Panc1 (cell line): ENCODE measurements at regions not wholly inside any gene's neighbourhood (a gene's known extent, or its start where the extent isn't known, plus 50 kb on each side); places are given as distances from the start of the nearest gene placed in this dataset.

Experiments
- ATAC-seq: fragments of 200-7000 bp; cut with Tn5 transposase; 2 replicates; pipeline ENCODE4 v1.9.1; 2020; ENCODE audit warnings: mild to moderate bottlenecking, moderate library complexity
- BruUV-seq: library from RNA; stranded (reverse); fragments of 400-500 nt; replicated peaks from 2 replicates; lab custom pipeline; 2021; lab: Mats Ljungman, UMichigan
- CTCF ChIA-PET: fragments of 300-600 bp; sonication (Branson Sonifier 250); formaldehyde crosslinking; loops from one replicate; lab custom pipeline; 2022; ENCODE audit warnings: antibody characterized with exemption; lab: Charles Lee
- POLR2A ChIA-PET: fragments of 300-600 bp; sonication (Branson Sonifier 250); formaldehyde crosslinking; loops from one replicate; lab custom pipeline; 2022; ENCODE audit warnings: antibody characterized with exemption; lab: Charles Lee
- DNase-seq: peaks from one replicate; pipeline ENCODE4 v3.0.0-alpha.2; 2010; ENCODE audit warnings: low read depth, low spot score
- H3K27ac ChIP-seq: 2 replicates; pipeline ENCODE4 v1.5.1; 2011; ENCODE audit warnings: mild to moderate bottlenecking, low read length, inconsistent platforms
- H3K27me3 ChIP-seq: fragments of 200-500 bp; sonication (Bioruptor generic); 2 replicates; pipeline ENCODE4 v1.6.0; 2014; ENCODE audit warnings: low read length, inconsistent platforms; ENCODE audit not compliant: control insufficient read depth, insufficient read depth
- H3K36me3 ChIP-seq: fragments of 200-500 bp; sonication (Bioruptor generic); 2 replicates; pipeline ENCODE4 v1.5.1; 2014; ENCODE audit warnings: inconsistent platforms, mild to moderate bottlenecking, low read length, moderate library complexity; ENCODE audit not compliant: control insufficient read depth, insufficient read depth
- H3K4me1 ChIP-seq: 2 replicates; pipeline ENCODE4 v1.5.1; 2011; ENCODE audit warnings: inconsistent platforms, mild to moderate bottlenecking, low read length, moderate library complexity; ENCODE audit not compliant: control insufficient read depth, insufficient read depth
- H3K4me3 ChIP-seq, 2 experiments: 2 replicates each; pipeline ENCODE4 v1.5.1; 2011 to 2012; ENCODE audit warnings: low read depth in 2 of 2, low read length in 2 of 2, mild to moderate bottlenecking in 2 of 2, inconsistent platforms in 1 of 2, moderate library complexity in 1 of 2
- H3K9me3 ChIP-seq: fragments of 200-500 bp; sonication (Bioruptor generic); 2 replicates; pipeline ENCODE4 v1.5.1; 2014; ENCODE audit warnings: low read depth, mild to moderate bottlenecking, inconsistent platforms, low read length, moderate library complexity; ENCODE audit not compliant: control insufficient read depth, insufficient read depth
- CTCF ChIP-seq: fragments of 450-650 bp; IDR thresholded peaks from 2 replicates; pipeline ENCODE4 v1.5.1; 2017; ENCODE audit warnings: mild to moderate bottlenecking
- POLR2AphosphoS5 ChIP-seq: IDR thresholded peaks from 2 replicates; pipeline ENCODE4 v1.6.1; 2012; ENCODE audit warnings: mild to moderate bottlenecking, low read depth, low read length, moderate library complexity
- REST ChIP-seq, 2 experiments: IDR thresholded peaks; 2 replicates each; pipeline ENCODE4 v1.6.1; 2011 to 2012; ENCODE audit warnings: low read depth in 2 of 2, control low read depth in 1 of 2, low read length in 1 of 2, mild to moderate bottlenecking in 1 of 2, moderate library complexity in 1 of 2; ENCODE audit not compliant: insufficient read depth in 1 of 2
- SIN3A ChIP-seq: IDR thresholded peaks from 2 replicates; pipeline ENCODE4 v1.6.1; 2012; ENCODE audit warnings: low read depth, mild to moderate bottlenecking, low read length, moderate library complexity, borderline replicate concordance; ENCODE audit not compliant: insufficient read depth
- TCF7L2 ChIP-seq: IDR thresholded peaks from 2 replicates; pipeline ENCODE4 v1.6.1; 2011; ENCODE audit warnings: mild to moderate bottlenecking, low read depth, low read length, inconsistent platforms
- in situ Hi-C: cut with HindIII; loops from 2 replicates; pipeline ENCODE4 v1.10.0; 2016; ENCODE audit warnings: low sequenced_read_pairs, low pct_unique_long_range_greater_than_20kb
- intact Hi-C: fragments of 100-400 bp; cut with micrococcal nuclease; formaldehyde crosslinking; loops from one replicate; pipeline ENCODE4 v1.10.0; 2022; ENCODE audit not compliant: unreplicated experiment

GRCh38 chr3:135860761-135861160 is 104.8 kb upstream of the PPP2R3A start:
- no peak for TF ChIP-seq REST (IDR thresholded peaks at IDR 0.05; ENCODE audit: insufficient read depth in 1 of 2, low read depth in 2 of 2, low read length in 1 of 2)
- no peak for TF ChIP-seq POLR2AphosphoS5
- TF ChIP-seq SIN3A = no peak
- TF ChIP-seq CTCF = no peak
- no peak for TF ChIP-seq TCF7L2
- BruUV-seq = no TSS peak
- H3K4me3 ChIP-seq = no peak overlapping the region
- H3K4me1 ChIP-seq = no peaks in the 10 kb centered on the region
- ChIA-PET CTCF (no interaction called here), POLR2A (no interaction called here)
- no peaks in the 10 kb centered on the region for H3K27me3 ChIP-seq
- H3K9me3 ChIP-seq = no peaks in the 10 kb centered on the region
- ATAC-seq = no peak
- intact Hi-C loops (no loop called here), in situ Hi-C loops (no loop called here)
- H3K36me3 ChIP-seq = no peaks in the 10 kb centered on the region
- DNase-seq = no peak
- no peak overlapping the region for H3K27ac ChIP-seq

- Histone ChIP-seq H3K27me3 (no peaks in the 10 kb centered on the region), H3K36me3 (no peaks in the 10 kb centered on the region), H3K27ac (no peak overlapping the region), H3K4me3 (no peak overlapping the region), H3K4me1 (no peaks in the 10 kb centered on the region), H3K9me3 (no peaks in the 10 kb centered on the region)
- ChIA-PET POLR2A (no interaction called here), CTCF (no interaction called here)
- ATAC-seq (no peak), DNase-seq (no peak)
- TF ChIP-seq REST (IDR thresholded peaks at IDR 0.05; ENCODE audit: insufficient read depth in 1 of 2, low read depth in 2 of 2, low read length in 1 of 2) (no peak), CTCF (no peak), SIN3A (no peak), TCF7L2 (no peak)
- BruUV-seq = no TSS peak
- in situ Hi-C loops (no loop called here), intact Hi-C loops (no loop called here)
These were observed 103.2 kb upstream of the PPP2R3A start for GRCh38 chr3:135862361-135862760.
